ENCODE measurements at regions not wholly inside any gene's neighbourhood (a gene's known extent, or its start where the extent isn't known, plus 50 kb on each side); places are given as distances from the start of the nearest gene placed in this dataset.
"Not testable (repeated sequence)": the region's sequence is repeated elsewhere in the genome, so short reads cannot be mapped to it uniquely, and the experiment has no call there.

GRCh38 chr9:84054341-84055010 lies 73.9 kb downstream of the RMI1 start:
- DNase-seq (ENCODE audit: low spot score): no peak

- DNase-seq (ENCODE audit: low spot score): no peak
These were observed 77.1 kb downstream of the RMI1 start for GRCh38 chr9:84057662-84058061.

GRCh38 chr9:84059936-84060335 lies 79.3 kb downstream of the RMI1 start:
- DNase-seq (ENCODE audit: low spot score): no peak

GRCh38 chr9:84061613-84062193 lies 81.1 kb downstream of the RMI1 start:
- DNase-seq (ENCODE audit: low spot score): no peak

- no peak for DNase-seq (ENCODE audit: low spot score)
These were observed 81.9 kb downstream of the RMI1 start for GRCh38 chr9:84062538-84062937.

- no peak for DNase-seq (ENCODE audit: low spot score)
These were observed 87.2 kb downstream of the RMI1 start for GRCh38 chr9:84067821-84068220.

- no peak for DNase-seq (ENCODE audit: low spot score)
These were observed 88.3 kb downstream of the RMI1 start for GRCh38 chr9:84068872-84069271.

GRCh38 chr9:84070590-84070989 lies 90.0 kb downstream of the RMI1 start:
- DNase-seq (ENCODE audit: low spot score): no peak

GRCh38 chr9:84072621-84073180 lies 92.1 kb downstream of the RMI1 start:
- DNase-seq (ENCODE audit: low spot score): no peak

GRCh38 chr9:84075004-84075403 lies 94.4 kb downstream of the RMI1 start:
- no peak for DNase-seq (ENCODE audit: low spot score)

- DNase-seq (ENCODE audit: low spot score): no peak
These were observed 95.8 kb downstream of the RMI1 start for GRCh38 chr9:84076384-84076783.

GRCh38 chr9:84077816-84078215 lies 97.2 kb downstream of the RMI1 start:
- DNase-seq (ENCODE audit: low spot score): not testable (repeated sequence)

GRCh38 chr9:84079994-84080393 lies 99.4 kb downstream of the RMI1 start:
- no peak for DNase-seq (ENCODE audit: low spot score)

GRCh38 chr9:84101964-84102632 lies 121.5 kb downstream of the RMI1 start:
- DNase-seq (ENCODE audit: low spot score): no peak

GRCh38 chr9:84103651-84104377 lies 123.2 kb downstream of the RMI1 start:
- DNase-seq (ENCODE audit: low spot score): no peak

- DNase-seq (ENCODE audit: low spot score): no peak
These were observed 126.5 kb downstream of the RMI1 start for GRCh38 chr9:84107081-84107480.

GRCh38 chr9:84107995-84108394 lies 127.4 kb downstream of the RMI1 start:
- no peak for DNase-seq (ENCODE audit: low spot score)

GRCh38 chr9:84111726-84112125 lies 131.1 kb downstream of the RMI1 start:
- DNase-seq (ENCODE audit: low spot score): no peak

- no peak for DNase-seq (ENCODE audit: low spot score)
These were observed 141.5 kb downstream of the RMI1 start for GRCh38 chr9:84121991-84122523.

- DNase-seq (ENCODE audit: low spot score): no peak
These were observed 142.0 kb downstream of the RMI1 start for GRCh38 chr9:84122572-84122971.

- no peak for DNase-seq (ENCODE audit: low spot score)
These were observed 143.2 kb downstream of the RMI1 start for GRCh38 chr9:84123648-84124406.

GRCh38 chr9:84125046-84125445 lies 144.4 kb downstream of the RMI1 start:
- DNase-seq (ENCODE audit: low spot score): no peak

Data from HuH-7 (cell line).